HG02588 (cell line): ENCODE measurements at regions not wholly inside any gene's neighbourhood (a gene's known extent, or its start where the extent isn't known, plus 50 kb on each side); places are given as distances from the start of the nearest gene placed in this dataset.
"Not testable (repeated sequence)": the region's sequence is repeated elsewhere in the genome, so short reads cannot be mapped to it uniquely, and the experiment has no call there.

Experiments
- ATAC-seq: cut with Tn5 transposase; IDR thresholded peaks from one replicate; pipeline ENCODE4 v1.9.1; 2021; ENCODE audit warnings: mild to moderate bottlenecking, moderate library complexity; ENCODE audit not compliant: unreplicated experiment

- no peak for ATAC-seq
These were observed 466.8 kb upstream of the GRIN3A start for GRCh38 chr9:102205251-102205650.

- no peak for ATAC-seq
These were observed 463.7 kb upstream of the GRIN3A start for GRCh38 chr9:102202126-102202525.

- ATAC-seq: no peak
These were observed 447.5 kb upstream of the GRIN3A start for GRCh38 chr9:102185962-102186361.

- no peak for ATAC-seq
These were observed 446.9 kb upstream of the GRIN3A start for GRCh38 chr9:102185371-102185770.

- no peak for ATAC-seq
These were observed 440.4 kb upstream of the GRIN3A start for GRCh38 chr9:102178811-102179210.

GRCh38 chr9:102174202-102174601, 435.8 kb upstream of the GRIN3A start:
- ATAC-seq: not testable (repeated sequence)

GRCh38 chr9:102164247-102164646, 425.8 kb upstream of the GRIN3A start:
- no peak for ATAC-seq

- ATAC-seq: not testable (repeated sequence)
These were observed 414.6 kb upstream of the GRIN3A start for GRCh38 chr9:102153081-102153480.

GRCh38 chr9:102135768-102136167, 397.3 kb upstream of the GRIN3A start:
- ATAC-seq: no peak

- ATAC-seq: no peak
These were observed 386.0 kb upstream of the GRIN3A start for GRCh38 chr9:102124465-102124864.

- ATAC-seq: no peak
These were observed 376.1 kb upstream of the GRIN3A start for GRCh38 chr9:102114557-102114956.

GRCh38 chr9:102113191-102113590, 374.7 kb upstream of the GRIN3A start:
- no peak for ATAC-seq

GRCh38 chr9:102106439-102106838, 368.0 kb upstream of the GRIN3A start:
- ATAC-seq: no peak

- no peak for ATAC-seq
These were observed 363.3 kb upstream of the GRIN3A start for GRCh38 chr9:102101723-102102122.

GRCh38 chr9:102087141-102087540, 348.7 kb upstream of the GRIN3A start:
- ATAC-seq: no peak

- ATAC-seq: no peak
These were observed 347.1 kb upstream of the GRIN3A start for GRCh38 chr9:102085548-102085947.

- ATAC-seq: no peak
These were observed 333.8 kb upstream of the GRIN3A start for GRCh38 chr9:102072059-102072764.

- ATAC-seq: no peak
These were observed 331.5 kb upstream of the GRIN3A start for GRCh38 chr9:102069969-102070368.

GRCh38 chr9:102054811-102055210, 316.4 kb upstream of the GRIN3A start:
- ATAC-seq: no peak

GRCh38 chr9:102049586-102050246, 311.3 kb upstream of the GRIN3A start:
- no peak for ATAC-seq

- no peak for ATAC-seq
These were observed 309.1 kb upstream of the GRIN3A start for GRCh38 chr9:102047549-102047948.

- no peak for ATAC-seq
These were observed 305.7 kb upstream of the GRIN3A start for GRCh38 chr9:102044133-102044532.

- ATAC-seq: no peak
These were observed 299.6 kb upstream of the GRIN3A start for GRCh38 chr9:102038006-102038405.
